ENCODE measurements at regions not wholly inside any gene's neighbourhood (a gene's known extent, or its start where the extent isn't known, plus 50 kb on each side); places are given as distances from the start of the nearest gene placed in this dataset.

DNA sequence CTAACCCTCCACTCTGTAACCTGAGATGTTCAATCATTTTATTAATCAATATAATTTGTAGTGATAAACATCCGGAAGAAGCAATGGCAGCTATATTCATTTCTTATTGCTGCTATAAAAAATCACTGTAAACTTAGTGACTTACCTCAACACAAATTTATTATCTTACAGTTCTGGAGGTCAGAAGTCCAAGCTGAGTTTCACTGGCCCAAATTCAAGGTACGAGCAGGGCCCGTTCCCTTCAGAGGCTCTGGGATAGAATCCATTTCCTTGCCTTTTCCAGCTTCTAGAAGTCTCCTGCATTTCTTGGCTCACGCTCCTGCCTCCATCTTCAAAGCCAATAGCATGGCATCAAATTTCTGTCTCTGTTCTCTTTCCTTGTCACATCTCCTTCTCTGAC, 279.5 kb upstream of the SP8 start:
- TF ChIP-seq RFX5 (IDR thresholded peaks at IDR 0.05; ENCODE audit: low read depth, low read length) (no peak), NFE2L2 (IDR thresholded peaks at IDR 0.05; ENCODE audit: low read depth, low read length) (no peak), RAD21 (IDR thresholded peaks at IDR 0.05; ENCODE audit: low read length) (no peak), POLR2A (IDR thresholded peaks at IDR 0.05; ENCODE audit: low read depth, low read length) (no peak), CHD1 (IDR thresholded peaks at IDR 0.05; ENCODE audit: low read depth, low read length) (no peak), FOS (IDR thresholded peaks at IDR 0.05; ENCODE audit: low read depth, low read length) (no peak), BHLHE40 (IDR thresholded peaks at IDR 0.05; ENCODE audit: low read depth, low read length) (no peak), MAZ (IDR thresholded peaks at IDR 0.05; ENCODE audit: borderline replicate concordance, low read depth, low read length) (no peak), RCOR1 (IDR thresholded peaks at IDR 0.05; ENCODE audit: insufficient replicate concordance, low read length) (no peak)
- TF ChIP-seq, protein P1, sequence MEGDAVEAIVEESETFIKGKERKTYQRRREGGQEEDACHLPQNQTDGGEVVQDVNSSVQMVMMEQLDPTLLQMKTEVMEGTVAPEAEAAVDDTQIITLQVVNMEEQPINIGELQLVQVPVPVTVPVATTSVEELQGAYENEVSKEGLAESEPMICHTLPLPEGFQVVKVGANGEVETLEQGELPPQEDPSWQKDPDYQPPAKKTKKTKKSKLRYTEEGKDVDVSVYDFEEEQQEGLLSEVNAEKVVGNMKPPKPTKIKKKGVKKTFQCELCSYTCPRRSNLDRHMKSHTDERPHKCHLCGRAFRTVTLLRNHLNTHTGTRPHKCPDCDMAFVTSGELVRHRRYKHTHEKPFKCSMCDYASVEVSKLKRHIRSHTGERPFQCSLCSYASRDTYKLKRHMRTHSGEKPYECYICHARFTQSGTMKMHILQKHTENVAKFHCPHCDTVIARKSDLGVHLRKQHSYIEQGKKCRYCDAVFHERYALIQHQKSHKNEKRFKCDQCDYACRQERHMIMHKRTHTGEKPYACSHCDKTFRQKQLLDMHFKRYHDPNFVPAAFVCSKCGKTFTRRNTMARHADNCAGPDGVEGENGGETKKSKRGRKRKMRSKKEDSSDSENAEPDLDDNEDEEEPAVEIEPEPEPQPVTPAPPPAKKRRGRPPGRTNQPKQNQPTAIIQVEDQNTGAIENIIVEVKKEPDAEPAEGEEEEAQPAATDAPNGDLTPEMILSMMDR (conservative IDR thresholded peaks at IDR 0.05; ENCODE audit: low read depth, low read length): no peak
- TF ChIP-seq, protein P2, sequence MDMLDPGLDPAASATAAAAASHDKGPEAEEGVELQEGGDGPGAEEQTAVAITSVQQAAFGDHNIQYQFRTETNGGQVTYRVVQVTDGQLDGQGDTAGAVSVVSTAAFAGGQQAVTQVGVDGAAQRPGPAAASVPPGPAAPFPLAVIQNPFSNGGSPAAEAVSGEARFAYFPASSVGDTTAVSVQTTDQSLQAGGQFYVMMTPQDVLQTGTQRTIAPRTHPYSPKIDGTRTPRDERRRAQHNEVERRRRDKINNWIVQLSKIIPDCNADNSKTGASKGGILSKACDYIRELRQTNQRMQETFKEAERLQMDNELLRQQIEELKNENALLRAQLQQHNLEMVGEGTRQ (IDR thresholded peaks at IDR 0.05; ENCODE audit: low read depth, low read length): no peak
